Lung (tissue), 11 donors: ENCODE measurements at regions not wholly inside any gene's neighbourhood (a gene's known extent, or its start where the extent isn't known, plus 50 kb on each side); places are given as distances from the start of the nearest gene placed in this dataset.
"Not testable (repeated sequence)": the region's sequence is repeated elsewhere in the genome, so short reads cannot be mapped to it uniquely, and the experiment has no call there.

Experiments
- ATAC-seq: fragments of 200-7000 bp; cut with Tn5 transposase; one replicate; pipeline ENCODE4 v1.9.1; 2020; ENCODE audit warnings: moderate number of reproducible peaks; ENCODE audit not compliant: insufficient read depth, low FRiP score
- DNase-seq, 3 donors: peaks; one replicate each; pipeline ENCODE4 v3.0.0-alpha.2; 2013 to 2017
- H3K27ac ChIP-seq, 2 donors: one replicate each; pipeline ENCODE4 v1.5.1; 2013; ENCODE audit warnings: mild to moderate bottlenecking in 2 of 2, moderate library complexity in 2 of 2, control low read depth in 1 of 2, inconsistent platforms in 1 of 2, low read depth in 1 of 2, low read length in 1 of 2
- H3K27me3 ChIP-seq, 3 donors: one replicate each; pipeline ENCODE4 v1.5.1; 2013; ENCODE audit warnings: low read length in 2 of 3; ENCODE audit not compliant: control insufficient read depth in 3 of 3, insufficient read depth in 3 of 3
- H3K36me3 ChIP-seq, 4 donors: one replicate each; pipeline ENCODE4 v1.5.1; 2013; ENCODE audit warnings: low read length in 4 of 4, mild to moderate bottlenecking in 1 of 4, moderate library complexity in 1 of 4; ENCODE audit not compliant: control insufficient read depth in 4 of 4, insufficient read depth in 4 of 4
- H3K4me1 ChIP-seq, 5 donors: one replicate each; pipeline ENCODE4 v1.5.1; 2013; ENCODE audit warnings: low read length in 5 of 5, mild to moderate bottlenecking in 2 of 5, moderate library complexity in 1 of 5; ENCODE audit not compliant: control insufficient read depth in 5 of 5, insufficient read depth in 5 of 5
- H3K4me3 ChIP-seq: one replicate; pipeline ENCODE4 v1.5.1; 2013; ENCODE audit warnings: mild to moderate bottlenecking, control low read depth, moderate library complexity
- H3K9ac ChIP-seq, 2 donors: one replicate each; pipeline ENCODE4 v1.5.1; 2013; ENCODE audit warnings: low read length in 2 of 2, control low read depth in 1 of 2; ENCODE audit not compliant: insufficient read depth in 1 of 2
- H3K9me3 ChIP-seq, 4 donors: one replicate each; pipeline ENCODE4 v1.5.1; 2013; ENCODE audit warnings: low read length in 3 of 4, mild to moderate bottlenecking in 1 of 4, moderate library complexity in 1 of 4; ENCODE audit not compliant: control insufficient read depth in 4 of 4, insufficient read depth in 3 of 4
- CTCF ChIP-seq: IDR thresholded peaks from 2 replicates; pipeline ENCODE4 v1.5.1; 2012; ENCODE audit warnings: mild to moderate bottlenecking; ENCODE audit errors: control extremely low read depth, extremely low read depth
- WGBS, 2 donors: extraction: QIAGEN DNeasy Blood & Tissue Kit; methylation state at CpG; one replicate each; pipeline ENCODE4 v1.1.7; 2013; 5-methylcytosine and 5-hydroxymethylcytosine counted together
- donor health status: control.
- donor health status: control.
- donor health status: Bipolar disorder and iron deficiency.
- donor health status: healthy.
- donor health status: DM: yes; HTN: yes; CAD: no.

- no peaks in the 10 kb centered on the region for H3K4me1 ChIP-seq
- H3K36me3 ChIP-seq: no peaks in the 10 kb centered on the region
- H3K9me3 ChIP-seq: peaks cover 0 to under 1% (median 0%) of the 10 kb centered on the region in 4 donors
- H3K9ac ChIP-seq: no peak overlapping the region
- TF ChIP-seq CTCF: no peak
- no peaks in the 10 kb centered on the region for H3K27me3 ChIP-seq
- H3K27ac ChIP-seq: no peak overlapping the region
- DNase-seq: no peak
- no peak for ATAC-seq
- no peak overlapping the region for H3K4me3 ChIP-seq
These were observed 122.2 kb upstream of the ATXN1 start for GRCh38 chr6:16883414-16883813.

GRCh38 chr6:16882230-16882629, 121.0 kb upstream of the ATXN1 start:
- ATAC-seq: no peak
- no peak for DNase-seq
- no peak overlapping the region for H3K27ac ChIP-seq
- H3K9ac ChIP-seq: no peak overlapping the region
- H3K4me3 ChIP-seq: no peak overlapping the region
- peaks cover 0 to 3% (median 1%) of the 10 kb centered on the region in 4 donors for H3K9me3 ChIP-seq
- no peaks in the 10 kb centered on the region for H3K36me3 ChIP-seq
- TF ChIP-seq CTCF: no peak
- WGBS, 2 donors: 91 to 92% methylated on average over 1 of the region's 1 CpG
- no peaks in the 10 kb centered on the region for H3K4me1 ChIP-seq
- no peaks in the 10 kb centered on the region for H3K27me3 ChIP-seq

GRCh38 chr6:16876852-16877251, 115.6 kb upstream of the ATXN1 start:
- not testable (repeated sequence) for H3K9me3 ChIP-seq, H3K9ac ChIP-seq, H3K4me1 ChIP-seq, H3K36me3 ChIP-seq, H3K4me3 ChIP-seq, H3K27ac ChIP-seq, DNase-seq, ATAC-seq, H3K27me3 ChIP-seq
- 92 to 96% methylated on average over 2 of the region's 2 CpGs for WGBS, 2 donors

- peaks cover 0 to 3% (median 1%) of the 10 kb centered on the region in 4 donors for H3K9me3 ChIP-seq
- ATAC-seq (no peak), DNase-seq (no peak)
- H3K27me3 ChIP-seq: no peaks in the 10 kb centered on the region
- no peaks in the 10 kb centered on the region for H3K36me3 ChIP-seq
- H3K4me3 ChIP-seq: no peak overlapping the region
- peaks cover 0 to 4% (median 0%) of the 10 kb centered on the region in 5 donors for H3K4me1 ChIP-seq
- WGBS, 2 donors: 89% methylated on average over 3 of the region's 3 CpGs
- TF ChIP-seq CTCF: no peak
- H3K27ac ChIP-seq: no peak overlapping the region
- H3K9ac ChIP-seq: no peak overlapping the region
These were observed 114.9 kb upstream of the ATXN1 start for GRCh38 chr6:16876201-16876600.
